HepG2 (cell line): ENCODE measurements at regions not wholly inside any gene's neighbourhood (a gene's known extent, or its start where the extent isn't known, plus 50 kb on each side); places are given as distances from the start of the nearest gene placed in this dataset.

Experiments used
- ATAC-seq: fragments of 200-7000 bp; cut with Tn5 transposase; 3 replicates; pipeline ENCODE4 v1.9.1; 2020; ENCODE audit warnings: mild to moderate bottlenecking, moderate library complexity
- BruUV-seq: library from RNA; stranded (reverse); fragments of 400-500 nt; replicated peaks from 2 replicates; lab custom pipeline; 2021; lab: Mats Ljungman, UMichigan
- CTCF ChIA-PET: fragments of 300-600 bp; formaldehyde crosslinking; extraction: SDS; loops from one replicate; lab custom pipeline; 2021; ENCODE audit warnings: low total read pairs, inconsistent platforms, low intra/inter-chr PET ratio; lab: Yijun Ruan, JAX
- POLR2A ChIA-PET: fragments of 350-600 bp; sonication (Branson Sonifier 250); formaldehyde crosslinking; loops from one replicate; lab custom pipeline; 2020; ENCODE audit warnings: antibody characterized with exemption, inconsistent platforms; lab: Yijun Ruan, JAX
- DNase-seq: peaks from one replicate; pipeline ENCODE4 v3.0.0-alpha.2; 2015; ENCODE audit warnings: low spot score
- FAIRE-seq: peaks from 3 replicates; lab custom pipeline; 2011; peaks lifted over from hg19 to GRCh38; lab: Jason Lieb, UNC
- H2AFZ ChIP-seq: one replicate; pipeline ENCODE4 v1.6.1; 2011; ENCODE audit warnings: low read length, inconsistent platforms
- H3K27ac ChIP-seq: fragments of 300-600 bp; 3 replicates; pipeline ENCODE4 v1.8.0; 2011; ENCODE audit warnings: mixed run types, mild to moderate bottlenecking, mixed read lengths, low read length, inconsistent platforms; ENCODE audit not compliant: insufficient read depth; ENCODE audit errors: extremely low read length
- H3K27me3 ChIP-seq, 2 experiments: fragments of 200-600 bp in 1 of 2; 2 replicates in 1 of 2; 3 replicates in 1 of 2; pipeline versions ENCODE4 v1.6.0 to v1.8.0; 2011; ENCODE audit warnings: low read length in 2 of 2, mild to moderate bottlenecking in 2 of 2, moderate library complexity in 2 of 2, inconsistent platforms in 1 of 2; ENCODE audit not compliant: insufficient read depth in 2 of 2, control insufficient read depth in 1 of 2
- H3K36me3 ChIP-seq, 2 experiments: fragments of 200-600 bp in 1 of 2; replicated peaks in 1 of 2; 2 replicates in 1 of 2; 3 replicates in 1 of 2; pipeline versions ENCODE4 v1.5.1 to v1.8.0; 2011; ENCODE audit warnings: low read length in 2 of 2, inconsistent platforms in 1 of 2; ENCODE audit not compliant: insufficient read depth in 2 of 2, control insufficient read depth in 1 of 2
- H3K4me1 ChIP-seq: 2 replicates; pipeline ENCODE4 v1.5.1; 2012; ENCODE audit warnings: low read length, inconsistent platforms; ENCODE audit not compliant: insufficient read depth
- H3K4me2 ChIP-seq: 2 replicates; pipeline ENCODE4 v1.6.0; 2011; ENCODE audit warnings: low read depth, low read length, inconsistent platforms
- H3K4me3 ChIP-seq, 3 experiments: fragments of 200-600 bp in 1 of 3; sonication (generic), shearing (Covaris generic) in 1 of 3; replicated peaks in 1 of 3; 2 replicates each; pipeline ENCODE4 v1.5.1; 2011 to 2016; ENCODE audit warnings: low read length in 3 of 3, inconsistent platforms in 2 of 3, low read depth in 2 of 3, mild to moderate bottlenecking in 2 of 3, control low read depth in 1 of 3, mixed read lengths in 1 of 3; ENCODE audit not compliant: insufficient read depth in 1 of 3
- H3K79me2 ChIP-seq: one replicate; pipeline ENCODE4 v1.6.1; 2011; ENCODE audit warnings: low read length, inconsistent platforms; ENCODE audit not compliant: insufficient read depth
- H3K9ac ChIP-seq: 2 replicates; pipeline ENCODE4 v1.6.0; 2011; ENCODE audit warnings: mild to moderate bottlenecking, low read depth, low read length, inconsistent platforms; ENCODE audit not compliant: insufficient read depth
- H3K9me3 ChIP-seq: 2 replicates; pipeline ENCODE4 v1.5.1; 2012; ENCODE audit warnings: mild to moderate bottlenecking, low read length
- H4K20me1 ChIP-seq: 2 replicates; pipeline ENCODE4 v1.6.0; 2011; ENCODE audit warnings: inconsistent platforms, mild to moderate bottlenecking, low read length, moderate library complexity; ENCODE audit not compliant: insufficient read depth
- CBX2 ChIP-seq, 2 experiments: fragments of 200-600 bp in 1 of 2; sonication (generic); formaldehyde crosslinking in 1 of 2; IDR thresholded peaks; 2 replicates each; pipeline versions ENCODE4 v1.7.0 to v1.8.1; 2018 to 2022; ENCODE audit warnings: low read depth in 2 of 2, low read length in 1 of 2, mild to moderate bottlenecking in 1 of 2, missing genetic modification reagents in 1 of 2
- CSRNP1 ChIP-seq: sonication (generic); formaldehyde crosslinking; IDR thresholded peaks from 2 replicates; pipeline ENCODE4 v1.8.1; 2023; ENCODE audit warnings: mild to moderate bottlenecking, missing genetic modification reagents
- IKZF5 ChIP-seq: IDR thresholded peaks from 2 replicates; pipeline ENCODE4 v1.6.1; 2018; ENCODE audit warnings: missing genetic modification reagents, mild to moderate bottlenecking, missing compliant biosample characterization
- LCORL ChIP-seq, 2 experiments: fragments of 450-650 bp in 1 of 2; sonication (generic) in 1 of 2; formaldehyde crosslinking in 1 of 2; IDR thresholded peaks; 2 replicates each; pipeline versions ENCODE4 v1.5.0 to v1.6.1; 2017 to 2020; ENCODE audit warnings: antibody characterized with exemption in 1 of 2, missing genetic modification reagents in 1 of 2
- NCOA2 ChIP-seq: sonication (generic); formaldehyde crosslinking; IDR thresholded peaks from 2 replicates; pipeline ENCODE4 v1.8.0; 2022; ENCODE audit warnings: inconsistent platforms
- RXRA ChIP-seq: sonication (generic); formaldehyde crosslinking; IDR thresholded peaks from 2 replicates; pipeline ENCODE4 v1.5.1; 2020; ENCODE audit warnings: missing genetic modification reagents
- SMC3 ChIP-seq: IDR thresholded peaks from 2 replicates; pipeline ENCODE4 v1.6.1; 2011; ENCODE audit warnings: low read length, improper control_type of control experiment
- TFDP1 ChIP-seq: IDR thresholded peaks from 2 replicates; pipeline ENCODE4 v1.6.1; 2016; ENCODE audit warnings: missing compliant biosample characterization, missing genetic modification reagents, borderline replicate concordance
- THAP8 ChIP-seq: sonication (generic); formaldehyde crosslinking; IDR thresholded peaks from 2 replicates; pipeline ENCODE4 v1.5.1; 2020; ENCODE audit warnings: missing genetic modification reagents, mild to moderate bottlenecking, borderline replicate concordance
- ZNF597 ChIP-seq: sonication (generic); formaldehyde crosslinking; IDR thresholded peaks from 2 replicates; pipeline ENCODE4 v1.5.0; 2020; ENCODE audit warnings: missing genetic modification reagents
- ZNF792 ChIP-seq: IDR thresholded peaks from 2 replicates; pipeline ENCODE4 v1.6.1; 2016
- ZNF83 ChIP-seq: sonication (generic); formaldehyde crosslinking; IDR thresholded peaks from 2 replicates; pipeline ENCODE4 v1.4.0; 2020; ENCODE audit warnings: missing genetic modification reagents, mild to moderate bottlenecking, borderline replicate concordance
- WGBS: methylation state at CpG from one replicate; pipeline ENCODE4 v1.1.6; 2017; ENCODE audit warnings: low lambda C conversion rate; 5-methylcytosine and 5-hydroxymethylcytosine counted together
- in situ Hi-C: cut with HindIII; loops from 2 replicates; pipeline ENCODE4 v1.10.0; 2017; ENCODE audit warnings: low pct_unique_long_range_greater_than_20kb; ENCODE audit not compliant: extremely low pct_ligation_motif_present
- intact Hi-C: fragments of 100-400 bp; cut with micrococcal nuclease; formaldehyde crosslinking; loops from one replicate; pipeline ENCODE4 v1.10.0; 2022; ENCODE audit not compliant: unreplicated experiment

- POLR2A ChIA-PET, result no interaction called here
- BruUV-seq, result no TSS peak
- 18% methylated on average over 5 of the region's 5 CpGs for WGBS
Measured at GRCh38 chr3:159821736-159822135, 166.9 kb upstream of the IL12A start.

GRCh38 chr3:159823780-159824179 is 164.9 kb upstream of the IL12A start:
- 11% methylated on average over 3 of the region's 3 CpGs for WGBS
- ATAC-seq, result no peak
- CTCF ChIA-PET, result no interaction called here
- no TSS peak for BruUV-seq
- Histone ChIP-seq H3K4me1 (no peaks in the 10 kb centered on the region), H3K4me3 (no peak overlapping the region), H3K27ac (no peak overlapping the region), H3K27me3 (0 out of 5 replicates have a peak, but pooled peaks cover 0 to 4% of the 10 kb centered on the region in 2 experiments), H3K9me3 (no peaks in the 10 kb centered on the region), H2AFZ (no peak overlapping the region), H3K4me2 (no peak overlapping the region), H3K79me2 (no peaks in the 10 kb centered on the region), H3K36me3 (no peaks in the 10 kb centered on the region), H4K20me1 (no peaks in the 10 kb centered on the region), H3K9ac (no peak overlapping the region)
- DNase-seq, result no peak
- POLR2A ChIA-PET, result no interaction called here
- in situ Hi-C loops (no loop called here), intact Hi-C loops (no loop called here)
- FAIRE-seq, result no peak
- TF ChIP-seq ZNF597 (no peak), IKZF5 (CRISPR knock-in tag) (no peak), CSRNP1 (CRISPR knock-in tag) (no peak), NCOA2 (no peak), RXRA (no peak)

More at GRCh38 chr3:159821736-159822135, 166.9 kb upstream of the IL12A start:
- Histone ChIP-seq H3K4me1 (peaks cover 9% of the 10 kb centered on the region), H3K4me2 (no peak overlapping the region), H3K4me3 (no peak overlapping the region), H3K27me3 (0 out of 5 replicates have a peak, but pooled peaks cover 0 to 4% of the 10 kb centered on the region in 2 experiments), H3K27ac (no peak overlapping the region), H3K79me2 (no peaks in the 10 kb centered on the region), H3K36me3 (no peaks in the 10 kb centered on the region), H4K20me1 (no peaks in the 10 kb centered on the region), H3K9ac (no peak overlapping the region), H2AFZ (no peak overlapping the region)
- in situ Hi-C loops, result no loop called here
- no peak for DNase-seq
- FAIRE-seq, result no peak
- intact Hi-C loops, result no loop called here
- CTCF ChIA-PET, result no interaction called here
- ATAC-seq, result no peak
- TF ChIP-seq LCORL (IDR thresholded peaks at IDR 0.05) (no peak), LCORL (CRISPR knock-in tag; IDR thresholded peaks at IDR 0.05) (no peak), ZNF83 (CRISPR knock-in tag) (no peak), ZNF792 (no peak), TFDP1 (CRISPR knock-in tag) (no peak), CBX2 (IDR thresholded peaks at IDR 0.05; ENCODE audit: low read depth, low read length) (no peak), CBX2 (CRISPR knock-in tag; IDR thresholded peaks at IDR 0.05; ENCODE audit: low read depth) (no peak), THAP8 (CRISPR knock-in tag) (no peak), SMC3 (no peak)
- TF ChIP-seq, all 625 proteins: peak for 0
- no peaks in the 10 kb centered on the region for H3K9me3 ChIP-seq
